HG03565 (cell line): ENCODE measurements at regions not wholly inside any gene's neighbourhood (a gene's known extent, or its start where the extent isn't known, plus 50 kb on each side); places are given as distances from the start of the nearest gene placed in this dataset.

Experiments used
- ATAC-seq: cut with Tn5 transposase; IDR thresholded peaks from one replicate; pipeline ENCODE4 v1.9.1; 2021; ENCODE audit warnings: mild to moderate bottlenecking, moderate library complexity; ENCODE audit not compliant: unreplicated experiment

GRCh38 chr3:19093084-19093483 lies 55.2 kb upstream of the KCNH8 start:
- no peak for ATAC-seq

GRCh38 chr3:19077388-19077787 lies 70.9 kb upstream of the KCNH8 start:
- no peak for ATAC-seq

- no peak for ATAC-seq
These were observed 73.3 kb upstream of the KCNH8 start for GRCh38 chr3:19075037-19075436.

GRCh38 chr3:19074257-19074900 lies 73.9 kb upstream of the KCNH8 start:
- no peak for ATAC-seq

- ATAC-seq, result no peak
These were observed 74.8 kb upstream of the KCNH8 start for GRCh38 chr3:19073341-19074105.

- ATAC-seq, result no peak
These were observed 78.0 kb upstream of the KCNH8 start for GRCh38 chr3:19070325-19070724.

GRCh38 chr3:19065027-19065426 lies 83.3 kb upstream of the KCNH8 start:
- ATAC-seq, result no peak

- no peak for ATAC-seq
These were observed 84.4 kb upstream of the KCNH8 start for GRCh38 chr3:19063936-19064335.

- ATAC-seq, result no peak
These were observed 87.9 kb upstream of the KCNH8 start for GRCh38 chr3:19060404-19060803.

- ATAC-seq, result no peak
These were observed 95.4 kb upstream of the KCNH8 start for GRCh38 chr3:19052874-19053273.

GRCh38 chr3:19046440-19046839 lies 101.9 kb upstream of the KCNH8 start:
- ATAC-seq, result no peak

GRCh38 chr3:19030522-19030839 lies 117.8 kb upstream of the KCNH8 start:
- no peak for ATAC-seq

GRCh38 chr3:19029837-19030521 lies 118.3 kb upstream of the KCNH8 start:
- no peak for ATAC-seq

GRCh38 chr3:19025441-19025840 lies 122.9 kb upstream of the KCNH8 start:
- ATAC-seq, result no peak

GRCh38 chr3:19022546-19022945 lies 125.8 kb upstream of the KCNH8 start:
- no peak for ATAC-seq

- ATAC-seq, result no peak
These were observed 131.5 kb upstream of the KCNH8 start for GRCh38 chr3:19016851-19017250.

GRCh38 chr3:19013879-19014278 lies 134.4 kb upstream of the KCNH8 start:
- ATAC-seq, result no peak

GRCh38 chr3:19012846-19013245 lies 135.5 kb upstream of the KCNH8 start:
- ATAC-seq, result no peak

GRCh38 chr3:19002606-19003005 lies 145.7 kb upstream of the KCNH8 start:
- ATAC-seq, result no peak

- ATAC-seq, result no peak
These were observed 150.2 kb upstream of the KCNH8 start for GRCh38 chr3:18998069-18998468.

- no peak for ATAC-seq
These were observed 155.6 kb upstream of the KCNH8 start for GRCh38 chr3:18992709-18993108.

GRCh38 chr3:18989237-18989795 lies 159.0 kb upstream of the KCNH8 start:
- no peak for ATAC-seq
